Naive thymus-derived CD8-positive, alpha-beta T cell (primary cell): ENCODE measurements at regions not wholly inside any gene's neighbourhood (a gene's known extent, or its start where the extent isn't known, plus 50 kb on each side); places are given as distances from the start of the nearest gene placed in this dataset.
"Not testable (repeated sequence)": the region's sequence is repeated elsewhere in the genome, so short reads cannot be mapped to it uniquely, and the experiment has no call there.

Source experiments
- ATAC-seq, 2 donors: fragments of 150-1000 bp; cut with Tn5 transposase in 1 of 2; sonication (Bioruptor Pico), chemical (Tn5 transposase) in 1 of 2; 1 replicate in 1 of 2; 2 replicates in 1 of 2; pipeline ENCODE4 v1.10.0; 2021; ENCODE audit warnings: mild to moderate bottlenecking in 2 of 2, moderate library complexity in 2 of 2
- POLR2A ChIA-PET: fragments of 350-600 bp; sonication (Branson Sonifier 250); formaldehyde crosslinking; loops from one replicate; lab custom pipeline; 2021; ENCODE audit warnings: antibody characterized with exemption; lab: Charles Lee
- DNase-seq, 10 donors: peaks; one replicate each; pipeline versions ENCODE4 v3.0.0 to v3.0.0-alpha.2; 2020 to 2022
- H3K27ac Mint-ChIP-seq, 10 donors: one replicate each; pipeline ENCODE4 v1.8.0; 2020 to 2022; ENCODE audit warnings: mild to moderate bottlenecking in 10 of 10, mixed read lengths in 10 of 10, moderate library complexity in 4 of 10, inconsistent platforms in 1 of 10
- H3K27me3 Mint-ChIP-seq, 5 donors: one replicate each; pipeline ENCODE4 v1.8.0; 2021 to 2022; ENCODE audit warnings: mixed read lengths in 5 of 5
- H3K36me3 Mint-ChIP-seq, 3 donors: one replicate each; pipeline ENCODE4 v1.8.0; 2020 to 2022; ENCODE audit warnings: mixed read lengths in 3 of 3, mild to moderate bottlenecking in 2 of 3, inconsistent platforms in 1 of 3
- H3K4me1 Mint-ChIP-seq, 4 donors: one replicate each; pipeline ENCODE4 v1.8.0; 2021 to 2022; ENCODE audit warnings: mixed read lengths in 4 of 4
- H3K4me3 Mint-ChIP-seq, 10 donors: one replicate each; pipeline ENCODE4 v1.8.0; 2020 to 2022; ENCODE audit warnings: mild to moderate bottlenecking in 10 of 10, mixed read lengths in 10 of 10, moderate library complexity in 6 of 10, inconsistent platforms in 1 of 10
- H3K9me3 Mint-ChIP-seq, 9 donors: one replicate each; pipeline ENCODE4 v1.8.0; 2020 to 2022; ENCODE audit warnings: mixed read lengths in 9 of 9, mild to moderate bottlenecking in 3 of 9, inconsistent platforms in 1 of 9, moderate library complexity in 1 of 9

- ATAC-seq (no peak), DNase-seq (no peak)
- peaks cover 0 to 15% (median 14%) of the 10 kb centered on the region in 3 donors for H3K36me3 Mint-ChIP-seq
- POLR2A ChIA-PET, result interaction anchor here (0.8 to 2.0 kb wide), 6 partner anchors 11 to 101 kb away, joined by 3 to 5 read pairs (median 4); no protein-coding TSS in a partner anchor
- peak overlapping the region in 1 of 10 donors; percentile 40 for H3K4me3 Mint-ChIP-seq
- peaks cover 13 to 67% (median 58%) of the 10 kb centered on the region in 4 donors for H3K4me1 Mint-ChIP-seq
- peaks cover 0 to 26% (median 16%) of the 10 kb centered on the region in 9 donors for H3K9me3 Mint-ChIP-seq
- H3K27ac Mint-ChIP-seq, result peak overlapping the region in 7 of 10 donors; percentile 19 to 89 (median 51)
- no peaks in the 10 kb centered on the region for H3K27me3 Mint-ChIP-seq
Measured at GRCh38 chr7:157475095-157475494, 138.3 kb downstream of the DNAJB6 start.

GRCh38 chr7:157475601-157476000, 138.8 kb downstream of the DNAJB6 start:
- no peak overlapping the region for H3K4me3 Mint-ChIP-seq
- H3K36me3 Mint-ChIP-seq, result peaks cover 0 to 15% (median 14%) of the 10 kb centered on the region in 3 donors
- H3K9me3 Mint-ChIP-seq, result peaks cover 0 to 26% (median 16%) of the 10 kb centered on the region in 9 donors
- H3K27me3 Mint-ChIP-seq, result no peaks in the 10 kb centered on the region
- DNase-seq, result no peak
- POLR2A ChIA-PET, result interaction anchor here (0.8 to 2.4 kb wide), 5 partner anchors 11 to 101 kb away, joined by 3 to 7 read pairs (median 4); no protein-coding TSS in a partner anchor
- H3K27ac Mint-ChIP-seq, result peak overlapping the region in 3 of 10 donors; percentile 19 to 71 (median 22)
- no peak for ATAC-seq
- peaks cover 13 to 66% (median 57%) of the 10 kb centered on the region in 4 donors for H3K4me1 Mint-ChIP-seq

- no peak for ATAC-seq
- DNase-seq, result no peak
- Mint-ChIP-seq H3K4me3 (no peak overlapping the region), H3K9me3 (peaks cover 0 to 26% (median 16%) of the 10 kb centered on the region in 9 donors), H3K36me3 (peaks cover 0 to 15% (median 14%) of the 10 kb centered on the region in 3 donors), H3K4me1 (peaks cover 9 to 60% (median 51%) of the 10 kb centered on the region in 4 donors), H3K27me3 (no peaks in the 10 kb centered on the region), H3K27ac (peak overlapping the region in 1 of 10 donors; percentile 70)
- POLR2A ChIA-PET, result interaction anchor here (2.0 to 2.4 kb wide), 2 partner anchors 13 to 100 kb away, joined by 4 to 7 read pairs; no protein-coding TSS in a partner anchor
Measured at GRCh38 chr7:157476201-157476600, 139.4 kb downstream of the DNAJB6 start.

- peaks cover 0 to 13% (median 13%) of the 10 kb centered on the region in 3 donors for H3K36me3 Mint-ChIP-seq
- H3K4me1 Mint-ChIP-seq, result peaks cover 5 to 53% (median 44%) of the 10 kb centered on the region in 4 donors
- POLR2A ChIA-PET, result interaction anchor here (1.3 to 2.4 kb wide), 3 partner anchors 9 to 100 kb away, joined by 3 to 7 read pairs (median 5); no protein-coding TSS in a partner anchor
- no peaks in the 10 kb centered on the region for H3K27me3 Mint-ChIP-seq
- no peak for DNase-seq
- no peak for ATAC-seq
- peak overlapping the region in 4 of 10 donors; percentile 16 to 64 (median 46) for H3K4me3 Mint-ChIP-seq
- H3K9me3 Mint-ChIP-seq, result peaks cover 0 to 24% (median 14%) of the 10 kb centered on the region in 9 donors
- H3K27ac Mint-ChIP-seq, result peak overlapping the region in 6 of 10 donors; percentile 41 to 76 (median 68)
Measured at GRCh38 chr7:157476654-157477549, 140.1 kb downstream of the DNAJB6 start.

- peaks cover 0 to 10% (median 8%) of the 10 kb centered on the region in 3 donors for H3K36me3 Mint-ChIP-seq
- DNase-seq (peak in 1 of 10 donors; percentile 14), ATAC-seq (no peak)
- peak overlapping the region in 9 of 10 donors; percentile 13 to 83 (median 58) for H3K4me3 Mint-ChIP-seq
- POLR2A ChIA-PET, result interaction anchor here (0.6 to 2.4 kb wide), 6 partner anchors 8 to 210 kb away, joined by 3 to 7 read pairs (median 4); no protein-coding TSS in a partner anchor
- peaks cover 0 to 19% (median 11%) of the 10 kb centered on the region in 9 donors for H3K9me3 Mint-ChIP-seq
- H3K4me1 Mint-ChIP-seq, result peaks cover 4 to 45% (median 36%) of the 10 kb centered on the region in 4 donors
- no peaks in the 10 kb centered on the region for H3K27me3 Mint-ChIP-seq
- peak overlapping the region in 9 of 10 donors; percentile 22 to 90 (median 71) for H3K27ac Mint-ChIP-seq
Measured at GRCh38 chr7:157477550-157478212, 140.9 kb downstream of the DNAJB6 start.

- H3K4me3 Mint-ChIP-seq, result peak overlapping the region in 3 of 10 donors; percentile 54 to 83 (median 64)
- H3K27me3 Mint-ChIP-seq, DNase-seq, H3K36me3 Mint-ChIP-seq, ATAC-seq: not testable (repeated sequence)
- POLR2A ChIA-PET, result interaction anchor here (0.8 to 1.9 kb wide), 2 partner anchors 7 to 12 kb away, joined by 4 to 5 read pairs; no protein-coding TSS in a partner anchor
- H3K4me1 Mint-ChIP-seq, result peaks cover 4 to 40% (median 30%) of the 10 kb centered on the region in 4 donors
- peak overlapping the region in 4 of 10 donors; percentile 35 to 85 (median 65) for H3K27ac Mint-ChIP-seq
- peaks cover 0 to 11% (median 4%) of the 10 kb centered on the region in 9 donors for H3K9me3 Mint-ChIP-seq
Measured at GRCh38 chr7:157478611-157479010, 141.8 kb downstream of the DNAJB6 start.

- POLR2A ChIA-PET, result interaction anchor here (0.6 to 1.0 kb wide), 3 partner anchors 11 to 1328 kb away, joined by 3 to 4 read pairs (median 4); no protein-coding TSS in a partner anchor
- ATAC-seq (no peak), DNase-seq (no peak)
- H3K27ac Mint-ChIP-seq, result peak overlapping the region in 4 of 10 donors; percentile 6 to 66 (median 30)
- peaks cover 0 to under 1% (median 0%) of the 10 kb centered on the region in 5 donors for H3K27me3 Mint-ChIP-seq
- peaks cover 0 to 8% (median 0%) of the 10 kb centered on the region in 9 donors for H3K9me3 Mint-ChIP-seq
- H3K36me3 Mint-ChIP-seq, result peaks cover 0 to 5% (median 0%) of the 10 kb centered on the region in 3 donors
- H3K4me1 Mint-ChIP-seq, result peaks cover 4 to 35% (median 28%) of the 10 kb centered on the region in 4 donors
- H3K4me3 Mint-ChIP-seq, result peak overlapping the region in 2 of 10 donors; percentile 43 to 62
Measured at GRCh38 chr7:157479326-157479725, 142.5 kb downstream of the DNAJB6 start.

- Mint-ChIP-seq H3K36me3 (no peaks in the 10 kb centered on the region), H3K9me3 (no peaks in the 10 kb centered on the region), H3K27ac (no peak overlapping the region), H3K27me3 (peaks cover 0 to 8% (median 0%) of the 10 kb centered on the region in 5 donors), H3K4me1 (peaks cover under 1 to 35% (median 26%) of the 10 kb centered on the region in 4 donors), H3K4me3 (no peak overlapping the region)
- POLR2A ChIA-PET, result interaction anchor here (0.5 to 1.7 kb wide), 2 partner anchors 9 to 199 kb away, joined by 3 to 13 read pairs; no protein-coding TSS in a partner anchor
- ATAC-seq, result no peak
- no peak for DNase-seq
Measured at GRCh38 chr7:157480371-157481050, 143.7 kb downstream of the DNAJB6 start.

- H3K9me3 Mint-ChIP-seq, result no peaks in the 10 kb centered on the region
- no peaks in the 10 kb centered on the region for H3K36me3 Mint-ChIP-seq
- H3K27me3 Mint-ChIP-seq, result peaks cover 0 to 10% (median 0%) of the 10 kb centered on the region in 5 donors
- no peak overlapping the region for H3K27ac Mint-ChIP-seq
- DNase-seq (no peak), ATAC-seq (no peak)
- POLR2A ChIA-PET, result interaction anchor here (1.7 kb wide), 1 partner anchor 10 kb away, joined by 13 read pairs; no protein-coding TSS in a partner anchor
- no peak overlapping the region for H3K4me3 Mint-ChIP-seq
- H3K4me1 Mint-ChIP-seq, result peaks cover 2 to 35% (median 22%) of the 10 kb centered on the region in 4 donors
Measured at GRCh38 chr7:157481389-157481788, 144.6 kb downstream of the DNAJB6 start.

- H3K4me3 Mint-ChIP-seq, result no peak overlapping the region
- no peaks in the 10 kb centered on the region for H3K9me3 Mint-ChIP-seq
- H3K36me3 Mint-ChIP-seq, result no peaks in the 10 kb centered on the region
- peaks cover 2 to 33% (median 22%) of the 10 kb centered on the region in 4 donors for H3K4me1 Mint-ChIP-seq
- no peak for DNase-seq
- no peak overlapping the region for H3K27ac Mint-ChIP-seq
- POLR2A ChIA-PET, result no interaction called here
- peaks cover 0 to 11% (median 0%) of the 10 kb centered on the region in 5 donors for H3K27me3 Mint-ChIP-seq
- ATAC-seq, result no peak
Measured at GRCh38 chr7:157482025-157482424, 145.2 kb downstream of the DNAJB6 start.

- peaks cover 0 to 11% (median 0%) of the 10 kb centered on the region in 5 donors for H3K27me3 Mint-ChIP-seq
- H3K4me1 Mint-ChIP-seq, result peaks cover 4 to 29% (median 24%) of the 10 kb centered on the region in 4 donors
- DNase-seq (no peak), ATAC-seq (no peak)
- H3K4me3 Mint-ChIP-seq, result no peak overlapping the region
- no peaks in the 10 kb centered on the region for H3K36me3 Mint-ChIP-seq
- no peaks in the 10 kb centered on the region for H3K9me3 Mint-ChIP-seq
- POLR2A ChIA-PET, result interaction anchor here (0.6 kb wide), 1 partner anchor 11 kb away, joined by 3 read pairs; no protein-coding TSS in a partner anchor
- no peak overlapping the region for H3K27ac Mint-ChIP-seq
Measured at GRCh38 chr7:157482517-157483087, 145.8 kb downstream of the DNAJB6 start.
